Loucy (cell line): ENCODE measurements at regions not wholly inside any gene's neighbourhood (a gene's known extent, or its start where the extent isn't known, plus 50 kb on each side); places are given as distances from the start of the nearest gene placed in this dataset.
"Not testable (repeated sequence)": the region's sequence is repeated elsewhere in the genome, so short reads cannot be mapped to it uniquely, and the experiment has no call there.

Source experiments
- H2AFZ ChIP-seq: fragments of 200-600 bp; sonication (generic); 2 replicates; pipeline ENCODE4 v1.6.0; 2016; ENCODE audit warnings: antibody characterized with exemption, mild to moderate bottlenecking, low read length, moderate library complexity
- H3F3A ChIP-seq: fragments of 200-600 bp; 2 replicates; pipeline ENCODE4 v1.6.0; 2016; ENCODE audit warnings: antibody characterized with exemption, low read depth, mild to moderate bottlenecking
- H3K27me3 ChIP-seq: fragments of 200-600 bp; sonication (generic); 2 replicates; pipeline ENCODE4 v1.6.1; 2014; ENCODE audit warnings: low read length, mild to moderate bottlenecking; ENCODE audit not compliant: insufficient read depth, poor library complexity, severe bottlenecking
- H3K36me3 ChIP-seq: fragments of 200-600 bp; sonication (generic); 2 replicates; pipeline ENCODE4 v1.6.1; 2016; ENCODE audit warnings: low read length; ENCODE audit not compliant: insufficient read depth
- H3K4me1 ChIP-seq: fragments of 200-600 bp; sonication (generic); 2 replicates; pipeline ENCODE4 v1.5.1; 2014; ENCODE audit warnings: low read length, mild to moderate bottlenecking; ENCODE audit not compliant: insufficient read depth, poor library complexity, severe bottlenecking
- H3K4me2 ChIP-seq: fragments of 200-600 bp; sonication (generic); 2 replicates; pipeline ENCODE4 v1.6.0; 2014; ENCODE audit warnings: antibody characterized with exemption, low read length, low read depth, mild to moderate bottlenecking; ENCODE audit not compliant: poor library complexity, severe bottlenecking
- H3K4me3 ChIP-seq: fragments of 200-600 bp; sonication (generic); 2 replicates; pipeline ENCODE4 v1.5.1; 2014; ENCODE audit warnings: low read length, mild to moderate bottlenecking, mixed read lengths; ENCODE audit not compliant: poor library complexity, severe bottlenecking
- H3K79me2 ChIP-seq: fragments of 200-600 bp; sonication (generic); 2 replicates; pipeline ENCODE4 v1.6.1; 2014; ENCODE audit warnings: low read length; ENCODE audit not compliant: insufficient read depth
- H3K9ac ChIP-seq: fragments of 200-600 bp; sonication (generic); 2 replicates; pipeline ENCODE4 v1.6.0; 2014; ENCODE audit warnings: mild to moderate bottlenecking, low read depth, low read length, moderate library complexity; ENCODE audit not compliant: poor library complexity, severe bottlenecking
- H3K9me2 ChIP-seq: fragments of 200-600 bp; sonication (generic); replicated peaks from 2 replicates; pipeline ENCODE4 v1.6.1; 2016; ENCODE audit warnings: low read depth, low read length, mixed read lengths
- H3K9me3 ChIP-seq: fragments of 200-600 bp; sonication (generic); 2 replicates; pipeline ENCODE4 v1.6.1; 2014; ENCODE audit warnings: mild to moderate bottlenecking, antibody characterized with exemption, low read length, low read depth; ENCODE audit not compliant: insufficient read depth
- H4K20me1 ChIP-seq: fragments of 200-600 bp; sonication (generic); 2 replicates; pipeline ENCODE4 v1.6.0; 2014; ENCODE audit warnings: antibody characterized with exemption, low read length, mild to moderate bottlenecking; ENCODE audit not compliant: insufficient read depth, poor library complexity, severe bottlenecking

DNA sequence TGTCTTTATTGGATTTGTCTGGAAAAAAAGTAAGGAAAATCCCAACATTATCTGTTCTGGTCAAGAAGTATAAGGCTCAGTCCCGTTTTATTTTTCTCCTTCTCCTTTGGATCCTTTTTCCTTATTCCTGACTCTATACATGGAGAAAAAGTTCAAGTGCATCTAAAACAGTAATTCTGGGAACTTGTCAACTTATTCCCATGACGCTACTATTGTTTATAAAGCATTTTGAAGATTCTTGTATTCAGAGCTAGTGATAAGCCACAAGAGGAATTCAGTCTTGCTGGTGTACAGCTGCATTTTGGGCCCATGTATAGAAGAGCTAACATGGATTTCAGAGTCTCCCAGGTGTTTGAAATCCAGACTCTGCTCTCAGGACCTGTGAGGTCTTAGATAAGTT, 5278.1 kb upstream of the TPTE start:
- not testable (repeated sequence) for H3K9ac ChIP-seq, H2AFZ ChIP-seq, H3K4me3 ChIP-seq, H3K36me3 ChIP-seq, H3K4me2 ChIP-seq, H3K9me2 ChIP-seq, H4K20me1 ChIP-seq, H3F3A ChIP-seq, H3K79me2 ChIP-seq, H3K9me3 ChIP-seq, H3K27me3 ChIP-seq, H3K4me1 ChIP-seq

DNA sequence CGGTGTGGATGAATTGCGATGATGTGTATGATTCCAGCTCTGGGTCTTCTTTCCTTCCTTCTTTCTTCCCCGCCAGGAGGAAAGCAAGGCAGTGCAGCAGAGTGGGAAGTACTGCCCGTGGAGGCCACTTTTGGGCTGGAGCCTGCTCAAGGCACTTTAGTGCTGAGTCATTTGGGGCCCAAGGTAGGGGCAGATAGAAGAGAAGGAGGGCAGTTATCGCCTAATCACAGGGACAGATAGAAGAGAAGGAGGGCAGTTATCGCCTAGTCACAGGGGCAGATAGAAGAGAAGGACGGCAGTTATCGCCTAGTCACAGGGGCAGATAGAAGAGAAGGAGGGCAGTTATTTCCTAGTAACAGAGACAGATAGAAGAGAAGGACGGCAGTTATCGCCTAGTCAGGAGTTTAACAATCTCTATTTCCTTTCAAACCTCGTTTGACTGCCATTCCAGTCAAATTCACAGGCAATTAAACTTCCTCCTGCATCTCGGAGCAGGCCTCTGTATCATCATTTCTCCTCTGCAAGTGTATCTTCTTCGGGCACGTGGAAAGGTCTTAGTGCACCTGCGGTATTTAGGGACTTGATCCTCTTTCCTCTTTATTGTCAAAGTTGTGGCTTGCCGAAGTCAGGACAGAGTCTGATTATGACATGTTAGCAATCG, 5277.5 kb upstream of the TPTE start:
- H4K20me1 ChIP-seq, H3K36me3 ChIP-seq, H3K4me3 ChIP-seq, H3K4me1 ChIP-seq, H3K79me2 ChIP-seq, H3K9me3 ChIP-seq, H3F3A ChIP-seq, H3K4me2 ChIP-seq, H3K9ac ChIP-seq, H3K9me2 ChIP-seq, H2AFZ ChIP-seq, H3K27me3 ChIP-seq: not testable (repeated sequence)

DNA sequence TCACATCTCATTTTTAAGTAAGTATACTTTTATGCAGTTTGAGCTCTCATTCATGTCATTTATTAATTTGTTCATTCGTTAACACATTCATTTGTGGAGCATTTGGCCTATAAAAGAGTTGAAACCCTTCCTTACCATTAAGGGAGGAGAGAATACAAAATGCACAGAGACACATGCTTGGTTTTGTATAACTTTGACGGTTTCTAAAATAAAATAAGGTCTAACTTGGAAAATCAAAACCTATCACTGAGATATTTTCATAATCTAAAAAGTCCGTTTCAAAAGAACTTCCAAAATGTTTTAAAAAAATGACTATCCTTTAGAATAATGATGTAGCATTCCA, 5277.0 kb upstream of the TPTE start:
- H3K9me3 ChIP-seq, H3F3A ChIP-seq, H3K9ac ChIP-seq, H3K36me3 ChIP-seq, H3K9me2 ChIP-seq, H3K4me3 ChIP-seq, H2AFZ ChIP-seq, H3K79me2 ChIP-seq, H3K27me3 ChIP-seq, H3K4me2 ChIP-seq, H3K4me1 ChIP-seq, H4K20me1 ChIP-seq: not testable (repeated sequence)

DNA sequence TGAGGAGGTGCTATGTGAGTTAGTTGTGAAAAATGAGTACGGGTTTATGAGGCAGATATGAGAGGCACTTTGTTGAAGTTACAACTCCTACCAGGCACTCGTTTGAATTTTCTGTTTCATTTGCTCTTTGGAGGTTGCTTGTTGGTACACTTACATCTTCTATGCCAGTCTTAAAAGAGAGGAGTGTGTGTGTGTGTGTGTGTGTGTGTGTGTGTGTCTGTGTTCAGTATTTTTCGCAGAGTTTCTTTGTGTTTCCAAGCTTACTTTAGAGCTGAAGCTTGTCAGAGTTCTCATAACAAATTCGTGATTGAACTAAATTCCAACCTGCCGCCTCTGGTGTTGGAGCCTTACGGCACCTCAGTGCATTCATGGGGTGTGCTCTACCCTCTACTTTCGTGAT, 5276.4 kb upstream of the TPTE start:
- not testable (repeated sequence) for H3K27me3 ChIP-seq, H3K9me3 ChIP-seq, H2AFZ ChIP-seq

DNA sequence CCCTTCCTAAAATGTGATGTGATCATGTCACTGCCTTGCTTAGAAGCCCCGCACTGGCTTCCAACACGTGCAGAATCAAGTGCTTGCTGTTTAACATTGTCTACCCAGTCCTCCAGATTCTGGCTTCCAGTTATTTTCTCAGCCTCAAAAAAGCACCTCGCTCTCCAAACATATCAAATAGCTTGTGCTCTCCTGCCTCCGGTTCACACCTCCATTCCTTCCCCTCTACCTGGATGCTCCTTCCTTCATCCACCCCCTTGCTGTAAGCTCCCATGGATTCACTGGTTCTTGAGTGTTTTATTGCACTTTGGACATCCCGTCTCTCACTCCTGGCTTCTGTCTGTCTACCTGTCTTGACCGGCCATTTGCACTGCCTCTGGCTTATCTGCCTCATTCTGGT, 5275.0 kb upstream of the TPTE start:
- H3K9me3 ChIP-seq, H3F3A ChIP-seq, H3K4me1 ChIP-seq, H3K79me2 ChIP-seq, H3K27me3 ChIP-seq, H3K9ac ChIP-seq, H2AFZ ChIP-seq, H3K9me2 ChIP-seq, H3K36me3 ChIP-seq, H3K4me3 ChIP-seq, H4K20me1 ChIP-seq, H3K4me2 ChIP-seq: not testable (repeated sequence)

More for the DNA sequence above, 5276.4 kb upstream of the TPTE start:
- H3K79me2 ChIP-seq, H3K4me2 ChIP-seq, H3K4me1 ChIP-seq, H3F3A ChIP-seq, H3K9me2 ChIP-seq, H3K4me3 ChIP-seq, H3K36me3 ChIP-seq, H4K20me1 ChIP-seq, H3K9ac ChIP-seq: not testable (repeated sequence)

DNA sequence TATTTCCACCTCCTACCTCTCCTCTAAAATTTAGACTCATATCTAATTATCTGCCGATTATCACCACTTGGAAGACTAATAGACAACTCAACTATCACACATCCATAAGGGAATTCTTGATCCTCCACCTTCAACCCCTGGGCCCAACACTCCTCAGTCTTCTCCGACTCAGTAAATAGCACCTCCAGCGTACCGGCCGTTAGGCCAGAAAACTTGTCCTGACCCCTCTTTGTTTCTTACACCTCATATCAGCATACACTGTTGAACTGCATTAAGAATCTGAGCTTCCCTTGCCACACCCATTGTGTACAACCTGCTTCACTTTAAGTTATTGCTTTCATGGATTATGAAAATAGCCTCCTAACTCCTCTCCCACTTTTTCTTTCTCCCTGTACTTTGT, 5274.0 kb upstream of the TPTE start:
- not testable (repeated sequence) for H3K9me3 ChIP-seq, H2AFZ ChIP-seq, H4K20me1 ChIP-seq, H3K9ac ChIP-seq, H3K36me3 ChIP-seq, H3K4me1 ChIP-seq, H3K79me2 ChIP-seq, H3K27me3 ChIP-seq, H3K4me2 ChIP-seq, H3F3A ChIP-seq, H3K4me3 ChIP-seq, H3K9me2 ChIP-seq

DNA sequence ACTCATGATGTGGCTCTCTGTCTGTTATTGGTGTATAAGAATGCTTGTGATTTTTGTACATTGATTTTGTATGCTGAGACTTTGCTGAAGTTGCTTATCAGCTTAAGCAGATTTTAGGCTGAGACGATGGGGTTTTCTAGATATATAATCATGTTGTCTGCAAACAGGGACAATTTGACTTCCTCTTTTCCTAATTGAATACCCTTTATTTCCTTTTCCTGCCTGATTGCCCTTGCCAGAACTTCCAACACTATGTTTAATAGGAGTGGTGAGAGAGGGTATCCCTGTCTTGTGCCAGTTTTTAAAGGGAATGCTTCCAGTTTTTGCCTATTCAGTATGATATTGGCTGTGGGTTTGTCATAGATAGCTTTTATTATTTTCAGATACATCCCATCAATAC, 5271.3 kb upstream of the TPTE start:
- H3K9ac ChIP-seq, H2AFZ ChIP-seq, H3K4me2 ChIP-seq, H3K9me2 ChIP-seq, H4K20me1 ChIP-seq, H3K4me3 ChIP-seq, H3K27me3 ChIP-seq, H3K79me2 ChIP-seq, H3K4me1 ChIP-seq, H3K9me3 ChIP-seq, H3F3A ChIP-seq, H3K36me3 ChIP-seq: not testable (repeated sequence)

DNA sequence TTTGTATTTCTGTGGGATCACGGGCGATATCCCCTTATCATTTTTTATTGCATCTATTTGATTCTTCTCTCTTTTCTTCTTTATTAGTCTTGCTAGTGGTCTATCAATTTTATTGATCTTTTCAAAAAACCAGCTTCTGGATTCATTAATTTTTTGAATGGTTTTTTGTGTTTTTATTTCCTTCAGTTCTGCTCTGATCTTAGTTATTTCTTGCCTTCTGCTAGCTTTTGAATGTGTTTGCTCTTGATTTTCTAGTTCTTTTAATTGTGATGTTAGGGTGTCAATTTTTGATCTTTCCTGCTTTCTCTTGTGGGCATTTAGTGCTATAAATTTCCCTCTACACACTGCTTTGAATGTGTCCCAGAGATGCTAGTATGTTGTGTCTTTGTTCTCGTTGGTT, 5270.2 kb upstream of the TPTE start:
- not testable (repeated sequence) for H3K9me3 ChIP-seq, H4K20me1 ChIP-seq, H3K79me2 ChIP-seq, H3K9me2 ChIP-seq, H3K4me3 ChIP-seq, H3F3A ChIP-seq, H2AFZ ChIP-seq, H3K4me1 ChIP-seq, H3K4me2 ChIP-seq, H3K9ac ChIP-seq, H3K36me3 ChIP-seq, H3K27me3 ChIP-seq
